ENCODE measurements at regions not wholly inside any gene's neighbourhood (a gene's known extent, or its start where the extent isn't known, plus 50 kb on each side); places are given as distances from the start of the nearest gene placed in this dataset.
"Not testable (repeated sequence)": the region's sequence is repeated elsewhere in the genome, so short reads cannot be mapped to it uniquely, and the experiment has no call there.

GRCh38 chr22:48403521-48404403 is 1423.9 kb downstream of the BRD1 start (continued):
- no peak for TF ChIP-seq TSHZ2 (CRISPR knock-in tag; IDR thresholded peaks at IDR 0.05)
- TF ChIP-seq PATZ1 (CRISPR knock-in tag; IDR thresholded peaks at IDR 0.05; ENCODE audit: borderline replicate concordance), result no peak
- no peak for TF ChIP-seq CSDC2 (CRISPR knock-in tag; IDR thresholded peaks at IDR 0.05)
- TF ChIP-seq ARNTL (CRISPR knock-in tag; IDR thresholded peaks at IDR 0.05; ENCODE audit: borderline replicate concordance, low read depth), result no peak

- ATAC-seq, result no peak
- TF ChIP-seq ZNF565 (CRISPR knock-in tag; conservative IDR thresholded peaks at IDR 0.05; ENCODE audit: low read depth), result no peak
- TF ChIP-seq ESRRG (CRISPR knock-in tag; IDR thresholded peaks at IDR 0.05), result no peak
- TF ChIP-seq CSRNP3 (CRISPR knock-in tag; IDR thresholded peaks at IDR 0.05), result no peak
- no peak for TF ChIP-seq OSR1 (CRISPR knock-in tag; IDR thresholded peaks at IDR 0.05)
- no peak for TF ChIP-seq ZNF70 (CRISPR knock-in tag; IDR thresholded peaks at IDR 0.05)
These were observed 1425.1 kb downstream of the BRD1 start for GRCh38 chr22:48402591-48403031.

- ATAC-seq, result not testable (repeated sequence)
These were observed 1426.2 kb downstream of the BRD1 start for GRCh38 chr22:48401523-48401922.

GRCh38 chr22:48398181-48398905 is 1429.3 kb downstream of the BRD1 start:
- no peak for ATAC-seq
- no peak for TF ChIP-seq CSDC2 (CRISPR knock-in tag; IDR thresholded peaks at IDR 0.05)
- TF ChIP-seq CREB5 (CRISPR knock-in tag; IDR thresholded peaks at IDR 0.05; ENCODE audit: low read depth), result no peak
- no peak for TF ChIP-seq ESRRG (CRISPR knock-in tag; IDR thresholded peaks at IDR 0.05)
- TF ChIP-seq RARB (CRISPR knock-in tag; IDR thresholded peaks at IDR 0.05), result no peak
- no peak for TF ChIP-seq GLIS3 (CRISPR knock-in tag; IDR thresholded peaks at IDR 0.05)
- no peak for TF ChIP-seq ISL1 (CRISPR knock-in tag; IDR thresholded peaks at IDR 0.05)
- no peak for TF ChIP-seq PATZ1 (CRISPR knock-in tag; IDR thresholded peaks at IDR 0.05; ENCODE audit: borderline replicate concordance)
- no peak for TF ChIP-seq ARNTL (CRISPR knock-in tag; IDR thresholded peaks at IDR 0.05; ENCODE audit: borderline replicate concordance, low read depth)
- TF ChIP-seq CSRNP3 (CRISPR knock-in tag; IDR thresholded peaks at IDR 0.05), result no peak
- no peak for TF ChIP-seq POU6F1 (CRISPR knock-in tag; IDR thresholded peaks at IDR 0.05; ENCODE audit: borderline replicate concordance, low read depth)
- no peak for TF ChIP-seq ZFP3 (CRISPR knock-in tag; IDR thresholded peaks at IDR 0.05)
- no peak for TF ChIP-seq TOX (CRISPR knock-in tag; IDR thresholded peaks at IDR 0.05; ENCODE audit: borderline replicate concordance)
- TF ChIP-seq TSHZ2 (CRISPR knock-in tag; IDR thresholded peaks at IDR 0.05), result no peak

Measured in SK-N-SH treated with all-trans-retinoic acid at 6 μM for 48 hours (cell line).